H1 (cell line): ENCODE measurements at regions not wholly inside any gene's neighbourhood (a gene's known extent, or its start where the extent isn't known, plus 50 kb on each side); places are given as distances from the start of the nearest gene placed in this dataset.

Experiments
- CTCF ChIA-PET: fragments of 300-600 bp; sonication (Branson Sonifier 250); formaldehyde crosslinking; loops from one replicate; lab custom pipeline; 2021; ENCODE audit not compliant: partially characterized antibody; lab: Charles Lee
- POLR2A ChIA-PET: fragments of 300-600 bp; sonication (Branson Sonifier 250); formaldehyde crosslinking; loops from one replicate; lab custom pipeline; 2021; ENCODE audit warnings: inconsistent platforms; ENCODE audit not compliant: partially characterized antibody; lab: Charles Lee
- DNase-seq, 2 experiments: peaks; one replicate each; pipeline versions ENCODE4 v3.0.0 to v3.0.0-alpha.2; 2010 to 2022; ENCODE audit warnings: low spot score in 2 of 2, low read depth in 1 of 2, mixed read lengths in 1 of 2
- FAIRE-seq: peaks from 2 replicates; lab custom pipeline; 2011; peaks lifted over from hg19 to GRCh38; lab: Jason Lieb, UNC
- H2AFZ ChIP-seq: 2 replicates; pipeline ENCODE4 v1.8.1; 2012; ENCODE audit warnings: low read length, inconsistent platforms
- H2AK5ac ChIP-seq: 2 replicates; pipeline ENCODE4 v1.6.1; 2013; ENCODE audit warnings: low read depth, low read length
- H2BK120ac ChIP-seq: replicated peaks from 2 replicates; pipeline ENCODE3; 2013; ENCODE audit warnings: low read depth, low read length, inconsistent platforms
- H2BK12ac ChIP-seq: 2 replicates; pipeline ENCODE4 v1.6.1; 2013; ENCODE audit warnings: low read depth, low read length
- H2BK15ac ChIP-seq: 2 replicates; pipeline ENCODE4 v1.6.1; 2013; ENCODE audit warnings: low read length
- H2BK20ac ChIP-seq: 2 replicates; pipeline ENCODE4 v1.6.1; 2013; ENCODE audit warnings: low read length
- H2BK5ac ChIP-seq: 2 replicates; pipeline ENCODE4 v1.6.1; 2013; ENCODE audit warnings: low read depth, low read length
- H3K14ac ChIP-seq: 2 replicates; pipeline ENCODE4 v1.6.1; 2013; ENCODE audit warnings: inconsistent platforms; ENCODE audit not compliant: insufficient read length
- H3K18ac ChIP-seq: 2 replicates; pipeline ENCODE4 v1.6.1; 2013; ENCODE audit warnings: low read length; ENCODE audit errors: extremely low read depth
- H3K23ac ChIP-seq: 2 replicates; pipeline ENCODE4 v1.6.1; 2013; ENCODE audit warnings: inconsistent platforms; ENCODE audit not compliant: insufficient read length
- H3K23me2 ChIP-seq: 2 replicates; pipeline ENCODE4 v1.6.1; 2013; ENCODE audit warnings: low read depth, low read length
- H3K27ac ChIP-seq: 2 replicates; pipeline ENCODE4 v1.6.1; 2011; ENCODE audit warnings: low read depth, low read length, inconsistent platforms
- H3K27me3 ChIP-seq, 4 experiments: replicated peaks in 1 of 4; 1 replicate in 1 of 4; 2 replicates in 3 of 4; pipeline versions ENCODE4 v1.6.1 to v1.8.1; 2011 to 2013; ENCODE audit warnings: low read length in 3 of 4, mild to moderate bottlenecking in 3 of 4, inconsistent platforms in 2 of 4, mixed read lengths in 2 of 4, moderate library complexity in 1 of 4; ENCODE audit not compliant: control insufficient read depth in 3 of 4, insufficient read depth in 3 of 4; ENCODE audit errors: extremely low read depth in 1 of 4
- H3K36me3 ChIP-seq, 4 experiments: 2 replicates each; pipeline versions ENCODE4 v1.6.1 to v1.8.1; 2011 to 2013; ENCODE audit warnings: mild to moderate bottlenecking in 4 of 4, low read length in 3 of 4, moderate library complexity in 2 of 4, control low read depth in 1 of 4, inconsistent platforms in 1 of 4; ENCODE audit not compliant: insufficient read depth in 4 of 4, control insufficient read depth in 2 of 4
- H3K4ac ChIP-seq: replicated peaks from 2 replicates; pipeline ENCODE3; 2013; ENCODE audit warnings: low read length, low read depth, mixed read lengths, inconsistent platforms; ENCODE audit not compliant: insufficient read length
- H3K4me1 ChIP-seq, 4 experiments: replicated peaks in 1 of 4; 1 replicate in 1 of 4; 2 replicates in 3 of 4; pipeline versions ENCODE4 v1.6.1 to v1.8.1; 2011 to 2013; ENCODE audit warnings: low read length in 3 of 4, inconsistent platforms in 2 of 4, mixed read lengths in 1 of 4; ENCODE audit not compliant: insufficient read depth in 4 of 4, control insufficient read depth in 3 of 4
- H3K4me2 ChIP-seq, 2 experiments: 2 replicates each; pipeline versions ENCODE4 v1.6.1 to v1.8.1; 2011 to 2013; ENCODE audit warnings: low read depth in 2 of 2, low read length in 2 of 2, control low read depth in 1 of 2, inconsistent platforms in 1 of 2, mild to moderate bottlenecking in 1 of 2; ENCODE audit not compliant: insufficient read depth in 1 of 2
- H3K4me3 ChIP-seq, 4 experiments: fragments of 200-600, 300-600 bp in 1 of 4; sonication (generic), shearing (Covaris generic), sonication (Bioruptor Twin) in 1 of 4; 2 replicates each; pipeline versions ENCODE4 v1.5.1 to v1.8.1; 2011 to 2016; ENCODE audit warnings: low read length in 4 of 4, low read depth in 3 of 4, control low read depth in 2 of 4, inconsistent platforms in 2 of 4, mild to moderate bottlenecking in 2 of 4, mixed read lengths in 1 of 4, moderate library complexity in 1 of 4; ENCODE audit not compliant: insufficient read depth in 2 of 4; ENCODE audit errors: extremely low read depth in 1 of 4
- H3K56ac ChIP-seq: replicated peaks from 2 replicates; pipeline ENCODE3; 2013; ENCODE audit warnings: low read depth, mild to moderate bottlenecking, mixed read lengths, low read length, inconsistent platforms; ENCODE audit not compliant: insufficient read length
- H3K79me1 ChIP-seq: 2 replicates; pipeline ENCODE4 v1.6.1; 2013; ENCODE audit warnings: low read depth, low read length, control low read depth
- H3K79me2 ChIP-seq, 2 experiments: 2 replicates each; pipeline versions ENCODE4 v1.6.1 to v1.8.1; 2012 to 2013; ENCODE audit warnings: low read length in 2 of 2, mild to moderate bottlenecking in 2 of 2, inconsistent platforms in 1 of 2; ENCODE audit not compliant: insufficient read depth in 2 of 2, control insufficient read depth in 1 of 2
- H3K9ac ChIP-seq, 4 experiments: replicated peaks in 1 of 4; 1 replicate in 1 of 4; 2 replicates in 3 of 4; pipeline versions ENCODE4 v1.6.1 to v1.8.1; 2011 to 2013; ENCODE audit warnings: low read depth in 3 of 4, low read length in 3 of 4, control low read depth in 2 of 4, mild to moderate bottlenecking in 2 of 4, moderate library complexity in 2 of 4, inconsistent platforms in 1 of 4; ENCODE audit errors: extremely low read depth in 1 of 4
- H3K9me3 ChIP-seq, 2 experiments: 2 replicates each; pipeline versions ENCODE4 v1.6.1 to v1.8.1; 2012 to 2013; ENCODE audit warnings: mild to moderate bottlenecking in 2 of 2, moderate library complexity in 2 of 2, control low read depth in 1 of 2, inconsistent platforms in 1 of 2, low read depth in 1 of 2, low read length in 1 of 2, mixed read lengths in 1 of 2; ENCODE audit not compliant: insufficient read depth in 2 of 2
- H4K20me1 ChIP-seq, 2 experiments: replicated peaks in 1 of 2; 2 replicates each; pipeline versions ENCODE3 to v1.8.1; 2011 to 2013; ENCODE audit warnings: inconsistent platforms in 2 of 2, low read length in 2 of 2, mild to moderate bottlenecking in 1 of 2; ENCODE audit not compliant: insufficient read depth in 2 of 2, control insufficient read depth in 1 of 2
- H4K5ac ChIP-seq: 2 replicates; pipeline ENCODE4 v1.6.1; 2013; ENCODE audit warnings: low read length, low read depth, mixed read lengths, inconsistent platforms; ENCODE audit not compliant: insufficient read length
- H4K8ac ChIP-seq: 2 replicates; pipeline ENCODE4 v1.8.0; 2013; ENCODE audit warnings: mild to moderate bottlenecking, moderate library complexity, low read length, inconsistent platforms; ENCODE audit not compliant: insufficient read depth; ENCODE audit errors: extremely low read depth
- H4K91ac ChIP-seq: replicated peaks from 2 replicates; pipeline ENCODE3; 2013; ENCODE audit warnings: low read length, mixed read lengths, inconsistent platforms; ENCODE audit not compliant: insufficient read length
- ASH2L ChIP-seq: fragments of 200-600, 300-600 bp; sonication (generic); IDR thresholded peaks from one replicate; pipeline ENCODE4 v1.7.1; 2017; ENCODE audit warnings: low read length
- NRF1 ChIP-seq: IDR thresholded peaks from 2 replicates; pipeline ENCODE4 v1.6.1; 2011; ENCODE audit warnings: mild to moderate bottlenecking, low read depth, low read length, improper control_type of control experiment
- RFX5 ChIP-seq: IDR thresholded peaks from 2 replicates; pipeline ENCODE4 v1.6.1; 2011; ENCODE audit warnings: low read depth, low read length, improper control_type of control experiment, borderline replicate concordance
- SIRT6 ChIP-seq: IDR thresholded peaks from one replicate; pipeline ENCODE4 v1.7.1; 2012; ENCODE audit warnings: low read length, inconsistent platforms
- SUZ12 ChIP-seq: fragments of 200-600 bp; sonication (generic); IDR thresholded peaks from 2 replicates; pipeline ENCODE4 v1.6.1; 2012; ENCODE audit warnings: mild to moderate bottlenecking, inconsistent platforms, low read length, moderate library complexity, mixed read lengths
- ZNF274 ChIP-seq: IDR thresholded peaks from 2 replicates; pipeline ENCODE4 v1.7.0; 2012; ENCODE audit warnings: low read length, borderline replicate concordance; ENCODE audit errors: extremely low read depth
- WGBS, 2 experiments: shearing (Covaris generic) in 1 of 2; methylation state at CpG; one replicate each; pipeline versions ENCODE4 v1.1.6 to v1.1.7; 2013 to 2015; ENCODE audit warnings: low lambda C conversion rate in 2 of 2, mixed read lengths in 2 of 2, inconsistent platforms in 1 of 2, low coverage in 1 of 2, missing lambda C conversion rate in 1 of 2; ENCODE audit not compliant: insufficient replicate concordance in 2 of 2, insufficient coverage in 1 of 2, insufficient read length in 1 of 2; ENCODE audit errors: extremely low coverage in 1 of 2, missing lambda C conversion rate in 1 of 2; 5-methylcytosine and 5-hydroxymethylcytosine counted together

- DNase-seq (no peak), FAIRE-seq (no peak)
- CTCF ChIA-PET: interaction anchor here (0.6 to 1.5 kb wide), 2 partner anchors 11 to 83 kb away, joined by 3 to 4 read pairs; no protein-coding TSS in a partner anchor
- no peaks in the 10 kb centered on the region for H3K79me2 ChIP-seq
- no peak overlapping the region for H4K8ac ChIP-seq
- no peak overlapping the region for H3K4me2 ChIP-seq
- H3K56ac ChIP-seq: no peak overlapping the region
- TF ChIP-seq SUZ12 (no peak), NRF1 (no peak), SIRT6 (no peak), ASH2L (no peak), ZNF274 (no peak), RFX5 (no peak)
- no peak overlapping the region for H2AK5ac ChIP-seq
- no peak overlapping the region for H3K9ac ChIP-seq
- no peaks in the 10 kb centered on the region for H3K27me3 ChIP-seq
- H2AFZ ChIP-seq: no peak overlapping the region
- H2BK5ac ChIP-seq: no peak overlapping the region
- H2BK12ac ChIP-seq: no peak overlapping the region
- H2BK120ac ChIP-seq: no peak overlapping the region
- no peak overlapping the region for H4K91ac ChIP-seq
- H3K23ac ChIP-seq: no peak overlapping the region
- H3K79me1 ChIP-seq: no peaks in the 10 kb centered on the region
- no peak overlapping the region for H3K4ac ChIP-seq
- POLR2A ChIA-PET: no interaction called here
- H3K4me3 ChIP-seq: no peak overlapping the region
- no peak overlapping the region for H3K27ac ChIP-seq
- H2BK15ac ChIP-seq: no peak overlapping the region
- WGBS, 2 experiments: 94% methylated on average over 3 of the region's 3 CpGs; no CpG with 5 or more reads in 1 of the 2 experiments
- H2BK20ac ChIP-seq: no peak overlapping the region
- no peak overlapping the region for H3K18ac ChIP-seq
- no peaks in the 10 kb centered on the region for H3K23me2 ChIP-seq
- H3K9me3 ChIP-seq: no peaks in the 10 kb centered on the region
- H4K20me1 ChIP-seq: no peaks in the 10 kb centered on the region
- no peak overlapping the region for H3K14ac ChIP-seq
- no peaks in the 10 kb centered on the region for H3K36me3 ChIP-seq
- H4K5ac ChIP-seq: no peak overlapping the region
- H3K4me1 ChIP-seq: no peaks in the 10 kb centered on the region
Observed at GRCh38 chr6:147099974-147100373, 104.2 kb upstream of the STXBP5 start.
